ENCODE measurements at regions not wholly inside any gene's neighbourhood (a gene's known extent, or its start where the extent isn't known, plus 50 kb on each side); places are given as distances from the start of the nearest gene placed in this dataset.

DNA sequence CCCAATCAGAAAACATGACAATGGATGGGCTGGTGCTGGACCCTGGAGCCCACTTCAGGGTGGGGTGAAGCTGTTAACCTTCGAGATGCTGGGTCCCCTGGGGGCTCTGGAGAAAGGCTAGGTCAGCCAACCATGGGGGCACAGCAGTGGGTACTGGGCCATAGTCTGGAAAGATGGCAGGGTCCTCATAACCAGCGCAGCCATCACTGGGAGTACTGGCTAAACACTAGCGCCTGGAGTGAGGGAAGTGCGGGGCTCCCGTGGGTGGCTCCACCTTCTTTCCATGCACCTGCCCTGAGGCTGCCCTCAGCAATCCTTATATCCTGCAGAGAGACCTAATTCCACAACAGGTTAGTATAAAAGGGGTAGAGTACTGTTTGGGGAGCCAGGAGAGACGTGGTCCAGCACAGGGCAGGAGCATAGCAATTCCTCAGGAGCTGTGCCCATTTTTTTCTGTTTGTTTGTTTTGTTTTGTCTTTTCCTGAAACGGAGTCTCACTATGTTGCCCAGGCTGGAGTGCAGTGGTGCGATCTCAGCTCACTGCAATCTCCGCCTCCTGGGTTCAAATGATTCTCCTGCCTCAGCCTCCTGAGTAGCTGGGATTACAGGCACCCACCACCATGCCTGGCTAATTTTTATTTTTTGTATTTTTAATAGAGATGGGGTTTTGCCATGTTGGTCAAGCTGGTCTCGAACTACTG lies 122.6 kb upstream of the MEF2A start:
- 61% methylated on average over 10 of the region's 10 CpGs for WGBS (ENCODE audit: insufficient coverage, insufficient replicate concordance, low lambda C conversion rate, missing lambda C conversion rate)
- no TSS peak for BruUV-seq (replicated peaks)
- H2AFZ ChIP-seq (ENCODE audit: control insufficient read depth, low read depth, low read length) = no peak overlapping the region
- no peak for ATAC-seq
- peaks cover 4% of the 10 kb centered on the region for H3K4me1 ChIP-seq (ENCODE audit: control insufficient read depth, insufficient read depth, low read length)
- no peaks in the 10 kb centered on the region for H3K36me3 ChIP-seq (ENCODE audit: control insufficient read depth in 2 of 2, insufficient read depth in 2 of 2, low read length in 1 of 2)
- H3K9me3 ChIP-seq (replicated peaks; ENCODE audit: control insufficient read depth, insufficient read depth, low read length) = no peaks in the 10 kb centered on the region
- POLR2A ChIA-PET = interaction anchor here (1.1 kb wide), 1 partner anchor 16 kb away, joined by 3 read pairs; no protein-coding TSS in a partner anchor
- no peak overlapping the region for H3K9ac ChIP-seq (ENCODE audit: control insufficient read depth, insufficient read depth, low read length)
- CTCF ChIA-PET = interaction anchor here (2.2 kb wide), 1 partner anchor 21 kb away, joined by 8 read pairs; no protein-coding TSS in a partner anchor
- no peak overlapping the region for H3K27ac ChIP-seq (ENCODE audit: control insufficient read depth, insufficient read depth)
- no peak overlapping the region for H3K4me3 ChIP-seq
- no peaks in the 10 kb centered on the region for H4K20me1 ChIP-seq (ENCODE audit: control insufficient read depth, insufficient read depth)
- intact Hi-C loops (cut with micrococcal nuclease; ENCODE audit: unreplicated experiment) = no loop called here
- no peak for DNase-seq (ENCODE audit: low read depth, low spot score)
- RAD21 ChIA-PET (ENCODE audit: unreplicated experiment) = interaction anchor here (0.8 kb wide), 1 partner anchor 64 kb away, joined by 3 read pairs; no protein-coding TSS in a partner anchor
- no peak for FAIRE-seq
- no peaks in the 10 kb centered on the region for H3K27me3 ChIP-seq (replicated peaks in 1 of 2; ENCODE audit: control insufficient read depth in 2 of 2, insufficient read depth in 2 of 2, low read length in 1 of 2)
- in situ Hi-C loops (cut with MboI) = no loop called here
- H3K79me2 ChIP-seq (ENCODE audit: control insufficient read depth, insufficient read depth, low read length) = no peaks in the 10 kb centered on the region
- peak overlapping the region; percentile 3; the same call in 1 of the 2 replicates for H3K4me2 ChIP-seq (ENCODE audit: control insufficient read depth, insufficient read depth)
- SMC1A ChIA-PET (ENCODE audit: uncharacterized antibody, unreplicated experiment) = interaction anchor here (2.3 kb wide), 1 partner anchor 261 kb away, joined by 5 read pairs; no protein-coding TSS in a partner anchor
- TF ChIP-seq GATAD2B (conservative IDR thresholded peaks at IDR 0.05; ENCODE audit: low read depth) (no peak), KAT2A (conservative IDR thresholded peaks at IDR 0.05; ENCODE audit: control insufficient read depth, low read depth, low read length) (no peak), MEF2A (IDR thresholded peaks at IDR 0.05; ENCODE audit: insufficient read depth, low read depth, low read length) (no peak), ZNF622 (IDR thresholded peaks at IDR 0.05) (no peak), ZNF274 (IDR thresholded peaks at IDR 0.05; ENCODE audit: insufficient read depth, insufficient read length) (no peak), BMI1 (IDR thresholded peaks at IDR 0.05; ENCODE audit: borderline replicate concordance) (no peak), MTA3 (IDR thresholded peaks at IDR 0.05; ENCODE audit: borderline replicate concordance, low read length) (no peak), NR2C2 (IDR thresholded peaks at IDR 0.05; ENCODE audit: borderline replicate concordance, control insufficient read depth, insufficient read length, low read depth) (no peak), NBN (IDR thresholded peaks at IDR 0.05) (no peak), CHD4 (IDR thresholded peaks at IDR 0.05) (no peak), TARDBP (IDR thresholded peaks at IDR 0.05; ENCODE audit: borderline replicate concordance) (no peak), HSF1 (IDR thresholded peaks at IDR 0.05; ENCODE audit: low read depth, low read length) (no peak)
- TF ChIP-seq, protein P1, sequence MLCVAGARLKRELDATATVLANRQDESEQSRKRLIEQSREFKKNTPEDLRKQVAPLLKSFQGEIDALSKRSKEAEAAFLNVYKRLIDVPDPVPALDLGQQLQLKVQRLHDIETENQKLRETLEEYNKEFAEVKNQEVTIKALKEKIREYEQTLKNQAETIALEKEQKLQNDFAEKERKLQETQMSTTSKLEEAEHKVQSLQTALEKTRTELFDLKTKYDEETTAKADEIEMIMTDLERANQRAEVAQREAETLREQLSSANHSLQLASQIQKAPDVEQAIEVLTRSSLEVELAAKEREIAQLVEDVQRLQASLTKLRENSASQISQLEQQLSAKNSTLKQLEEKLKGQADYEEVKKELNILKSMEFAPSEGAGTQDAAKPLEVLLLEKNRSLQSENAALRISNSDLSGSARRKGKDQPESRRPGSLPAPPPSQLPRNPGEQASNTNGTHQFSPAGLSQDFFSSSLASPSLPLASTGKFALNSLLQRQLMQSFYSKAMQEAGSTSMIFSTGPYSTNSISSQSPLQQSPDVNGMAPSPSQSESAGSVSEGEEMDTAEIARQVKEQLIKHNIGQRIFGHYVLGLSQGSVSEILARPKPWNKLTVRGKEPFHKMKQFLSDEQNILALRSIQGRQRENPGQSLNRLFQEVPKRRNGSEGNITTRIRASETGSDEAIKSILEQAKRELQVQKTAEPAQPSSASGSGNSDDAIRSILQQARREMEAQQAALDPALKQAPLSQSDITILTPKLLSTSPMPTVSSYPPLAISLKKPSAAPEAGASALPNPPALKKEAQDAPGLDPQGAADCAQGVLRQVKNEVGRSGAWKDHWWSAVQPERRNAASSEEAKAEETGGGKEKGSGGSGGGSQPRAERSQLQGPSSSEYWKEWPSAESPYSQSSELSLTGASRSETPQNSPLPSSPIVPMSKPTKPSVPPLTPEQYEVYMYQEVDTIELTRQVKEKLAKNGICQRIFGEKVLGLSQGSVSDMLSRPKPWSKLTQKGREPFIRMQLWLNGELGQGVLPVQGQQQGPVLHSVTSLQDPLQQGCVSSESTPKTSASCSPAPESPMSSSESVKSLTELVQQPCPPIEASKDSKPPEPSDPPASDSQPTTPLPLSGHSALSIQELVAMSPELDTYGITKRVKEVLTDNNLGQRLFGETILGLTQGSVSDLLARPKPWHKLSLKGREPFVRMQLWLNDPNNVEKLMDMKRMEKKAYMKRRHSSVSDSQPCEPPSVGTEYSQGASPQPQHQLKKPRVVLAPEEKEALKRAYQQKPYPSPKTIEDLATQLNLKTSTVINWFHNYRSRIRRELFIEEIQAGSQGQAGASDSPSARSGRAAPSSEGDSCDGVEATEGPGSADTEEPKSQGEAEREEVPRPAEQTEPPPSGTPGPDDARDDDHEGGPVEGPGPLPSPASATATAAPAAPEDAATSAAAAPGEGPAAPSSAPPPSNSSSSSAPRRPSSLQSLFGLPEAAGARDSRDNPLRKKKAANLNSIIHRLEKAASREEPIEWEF (IDR thresholded peaks at IDR 0.05; ENCODE audit: insufficient replicate concordance, low read depth, low read length) = no peak
- TF ChIP-seq, protein P2, sequence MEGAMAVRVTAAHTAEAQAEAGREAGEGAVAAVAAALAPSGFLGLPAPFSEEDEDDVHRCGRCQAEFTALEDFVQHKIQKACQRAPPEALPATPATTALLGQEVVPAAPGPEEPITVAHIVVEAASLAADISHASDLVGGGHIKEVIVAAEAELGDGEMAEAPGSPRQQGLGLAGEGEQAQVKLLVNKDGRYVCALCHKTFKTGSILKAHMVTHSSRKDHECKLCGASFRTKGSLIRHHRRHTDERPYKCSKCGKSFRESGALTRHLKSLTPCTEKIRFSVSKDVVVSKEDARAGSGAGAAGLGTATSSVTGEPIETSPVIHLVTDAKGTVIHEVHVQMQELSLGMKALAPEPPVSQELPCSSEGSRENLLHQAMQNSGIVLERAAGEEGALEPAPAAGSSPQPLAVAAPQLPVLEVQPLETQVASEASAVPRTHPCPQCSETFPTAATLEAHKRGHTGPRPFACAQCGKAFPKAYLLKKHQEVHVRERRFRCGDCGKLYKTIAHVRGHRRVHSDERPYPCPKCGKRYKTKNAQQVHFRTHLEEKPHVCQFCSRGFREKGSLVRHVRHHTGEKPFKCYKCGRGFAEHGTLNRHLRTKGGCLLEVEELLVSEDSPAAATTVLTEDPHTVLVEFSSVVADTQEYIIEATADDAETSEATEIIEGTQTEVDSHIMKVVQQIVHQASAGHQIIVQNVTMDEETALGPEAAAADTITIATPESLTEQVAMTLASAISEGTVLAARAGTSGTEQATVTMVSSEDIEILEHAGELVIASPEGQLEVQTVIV (IDR thresholded peaks at IDR 0.05; ENCODE audit: borderline replicate concordance, partially characterized antibody) = no peak
